Liver (tissue), 3 donors: ENCODE measurements at regions not wholly inside any gene's neighbourhood (a gene's known extent, or its start where the extent isn't known, plus 50 kb on each side); places are given as distances from the start of the nearest gene placed in this dataset.

Source experiments
- ATF3 ChIP-seq: IDR thresholded peaks from 2 replicates; pipeline ENCODE4 v1.6.1; 2016; ENCODE audit warnings: antibody characterized with exemption
- CTCF ChIP-seq: fragments of 150-350 bp; IDR thresholded peaks from 2 replicates; pipeline ENCODE4 v1.5.1; 2017; ENCODE audit warnings: improper control_type of control experiment, low read depth, low read length; ENCODE audit not compliant: missing input control
- EGR1 ChIP-seq, 2 donors: IDR thresholded peaks; 2 replicates each; pipeline ENCODE4 v1.6.1; 2016 to 2018; ENCODE audit warnings: antibody characterized with exemption in 2 of 2, low read depth in 2 of 2
- RAD21 ChIP-seq, 2 donors: IDR thresholded peaks; 2 replicates each; pipeline ENCODE4 v1.6.1; 2016; ENCODE audit warnings: antibody characterized with exemption in 2 of 2, mild to moderate bottlenecking in 2 of 2
- donor health status: healthy.
- donor health status: healthy.

GRCh38 chr2:164028814-164029534 is 293.2 kb upstream of the FIGN start:
- TF ChIP-seq CTCF (no peak), EGR1 (IDR thresholded peaks at IDR 0.05; ENCODE audit: low read depth in 2 of 2) (no peak), ATF3 (no peak), RAD21 (IDR thresholded peaks at IDR 0.05) (no peak)
